Activated CD4-positive, alpha-beta memory T cell treated with anti-CD3 and anti-CD28 coated beads, Interleukin-2, amount 10 ng/mL, durations not matched to agents 7 days and 5 days (primary cell): ENCODE measurements at regions not wholly inside any gene's neighbourhood (a gene's known extent, or its start where the extent isn't known, plus 50 kb on each side); places are given as distances from the start of the nearest gene placed in this dataset.

Experiments
- CTCF ChIA-PET: fragments of 350-600 bp; sonication (Branson Sonifier 250); formaldehyde crosslinking; loops from one replicate; lab custom pipeline; 2021; ENCODE audit warnings: antibody characterized with exemption, inconsistent platforms; lab: Charles Lee
- POLR2A ChIA-PET: fragments of 350-600 bp; sonication (Branson Sonifier 250); formaldehyde crosslinking; loops from one replicate; lab custom pipeline; 2021; ENCODE audit warnings: antibody characterized with exemption; lab: Charles Lee
- DNase-seq: peaks from one replicate; pipeline ENCODE4 v3.0.0-alpha.2; 2020
- H3K27ac Mint-ChIP-seq: one replicate; pipeline ENCODE4 v1.8.0; 2021; ENCODE audit warnings: mild to moderate bottlenecking, mixed read lengths
- H3K27me3 Mint-ChIP-seq: one replicate; pipeline ENCODE4 v1.8.0; 2021; ENCODE audit warnings: mixed read lengths
- H3K36me3 Mint-ChIP-seq: one replicate; pipeline ENCODE4 v1.8.0; 2021; ENCODE audit warnings: low read depth, mixed read lengths
- H3K4me1 Mint-ChIP-seq: one replicate; pipeline ENCODE4 v1.8.0; 2021; ENCODE audit warnings: mixed read lengths
- H3K4me3 Mint-ChIP-seq: one replicate; pipeline ENCODE4 v1.8.0; 2021; ENCODE audit warnings: mild to moderate bottlenecking, mixed read lengths
- H3K9me3 Mint-ChIP-seq: one replicate; pipeline ENCODE4 v1.8.0; 2021; ENCODE audit warnings: mixed read lengths

DNA sequence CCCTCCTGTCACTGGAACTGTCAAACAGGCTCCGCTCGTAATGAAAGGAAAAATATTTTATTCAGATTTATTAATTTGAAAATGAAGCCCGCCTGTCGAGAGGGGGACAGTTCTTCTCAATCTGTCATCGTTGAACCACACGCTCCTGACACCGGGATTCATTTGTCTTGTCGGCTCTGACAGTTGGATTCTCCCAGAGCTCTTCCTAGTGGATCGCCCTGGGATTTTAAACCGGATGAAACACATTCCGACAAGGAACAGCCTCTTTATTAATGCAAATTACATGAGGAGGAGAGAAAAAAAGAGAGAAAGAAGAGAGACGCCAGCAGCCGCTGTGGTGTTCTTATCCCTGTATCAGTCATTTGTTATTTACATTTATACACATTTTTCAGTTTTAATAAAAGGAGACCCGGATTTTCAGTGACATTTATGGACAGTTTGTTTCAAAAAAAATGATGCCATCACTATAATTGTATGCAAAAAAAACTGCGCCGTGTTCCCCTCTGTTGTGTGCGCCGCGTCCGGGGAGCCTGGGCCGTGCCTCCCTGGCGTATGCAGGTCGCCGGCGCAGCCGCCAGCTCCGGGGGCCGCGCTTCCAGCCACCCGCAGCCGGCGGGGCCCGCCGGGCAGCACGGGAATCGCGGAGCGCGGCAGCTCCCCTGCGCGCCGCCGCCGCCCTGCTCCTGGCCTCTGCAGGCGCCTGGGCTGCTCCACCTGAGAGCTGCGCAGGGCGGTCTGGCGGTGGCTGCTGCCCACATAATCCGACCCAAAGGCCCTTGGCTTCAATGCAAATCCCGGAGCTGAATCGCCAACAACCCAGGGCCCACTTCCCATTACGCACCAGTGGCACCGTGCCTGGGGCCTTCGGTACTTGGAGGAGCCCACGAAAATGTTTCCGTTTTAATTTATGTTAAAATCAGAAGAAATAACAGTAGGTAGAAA, 237.9 kb upstream of the PBX1 start:
- Mint-ChIP-seq H3K27me3 (no peaks in the 10 kb centered on the region), H3K4me1 (no peaks in the 10 kb centered on the region), H3K4me3 (no peak overlapping the region), H3K36me3 (no peaks in the 10 kb centered on the region), H3K27ac (no peak overlapping the region), H3K9me3 (no peaks in the 10 kb centered on the region)
- ChIA-PET POLR2A (no interaction called here), CTCF (no interaction called here)
- DNase-seq = no peak

DNA sequence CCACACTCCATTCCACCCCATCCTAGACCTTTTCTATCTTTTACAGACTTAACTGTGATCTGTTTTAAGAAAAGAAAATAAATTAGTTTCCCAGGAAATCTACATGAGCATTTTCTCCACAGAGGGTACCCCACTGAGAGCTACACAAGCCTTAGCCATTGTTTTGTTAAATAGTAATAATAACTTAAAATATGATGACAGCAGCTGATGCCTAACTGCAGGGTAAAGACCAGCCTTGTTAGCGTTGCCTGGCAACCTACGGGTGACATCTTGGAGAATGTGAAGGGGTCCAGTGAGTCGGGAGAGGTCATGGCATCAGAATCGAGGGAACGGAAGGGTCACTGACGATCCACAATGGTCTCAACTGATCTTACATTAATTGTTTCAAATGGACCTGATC, 233.2 kb upstream of the PBX1 start:
- Mint-ChIP-seq H3K36me3 (no peaks in the 10 kb centered on the region), H3K4me3 (no peak overlapping the region), H3K9me3 (peaks cover 6% of the 10 kb centered on the region), H3K4me1 (no peaks in the 10 kb centered on the region), H3K27me3 (no peaks in the 10 kb centered on the region), H3K27ac (no peak overlapping the region)
- DNase-seq = no peak
- POLR2A ChIA-PET = no interaction called here
- CTCF ChIA-PET = no interaction called here

DNA sequence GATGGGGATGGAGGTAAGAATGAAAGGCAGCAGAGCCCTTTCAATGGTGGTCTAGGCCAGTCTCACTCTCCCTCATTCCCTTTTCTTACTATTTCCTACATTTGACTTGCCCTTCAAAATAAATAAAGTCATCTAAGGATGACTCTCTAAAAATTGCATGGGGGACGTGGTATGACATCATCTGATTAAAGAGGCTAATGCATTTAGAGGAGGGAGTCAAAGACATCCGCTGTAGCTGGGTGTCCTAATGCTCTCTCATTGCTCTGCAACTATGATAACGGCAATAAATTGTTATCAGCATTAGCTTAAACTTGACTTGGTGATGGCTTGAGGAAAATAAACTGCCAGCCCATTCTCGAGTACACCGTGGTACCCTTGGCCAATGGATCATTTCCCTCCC, 225.6 kb upstream of the PBX1 start:
- ChIA-PET CTCF (no interaction called here), POLR2A (no interaction called here)
- no peak overlapping the region for H3K27ac Mint-ChIP-seq
- H3K9me3 Mint-ChIP-seq = peaks cover 16% of the 10 kb centered on the region
- DNase-seq = no peak
- no peak overlapping the region for H3K4me3 Mint-ChIP-seq
- no peaks in the 10 kb centered on the region for H3K36me3 Mint-ChIP-seq
- no peaks in the 10 kb centered on the region for H3K4me1 Mint-ChIP-seq
- no peaks in the 10 kb centered on the region for H3K27me3 Mint-ChIP-seq

DNA sequence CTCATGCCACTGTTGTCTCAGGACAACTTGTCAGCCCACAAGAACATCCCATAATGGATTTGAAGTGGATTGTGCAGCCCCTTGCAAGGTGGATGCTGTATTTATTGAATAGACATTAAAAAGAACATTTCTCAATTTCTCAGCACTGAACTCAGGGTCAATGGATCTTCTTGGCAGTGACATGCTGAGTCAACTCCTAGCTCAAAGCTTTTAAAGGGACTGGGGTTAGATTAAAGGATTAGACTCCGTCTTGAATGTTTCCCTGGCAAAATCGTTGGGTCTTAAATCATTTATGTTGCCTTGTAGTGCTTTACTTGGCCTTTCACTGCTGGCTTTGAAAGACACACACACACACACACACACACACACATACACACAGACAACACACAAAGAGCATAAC, 221.6 kb upstream of the PBX1 start:
- ChIA-PET POLR2A (no interaction called here), CTCF (no interaction called here)
- DNase-seq = no peak
- no peaks in the 10 kb centered on the region for H3K36me3 Mint-ChIP-seq
- H3K9me3 Mint-ChIP-seq = peaks cover 23% of the 10 kb centered on the region
- no peak overlapping the region for H3K27ac Mint-ChIP-seq
- no peaks in the 10 kb centered on the region for H3K4me1 Mint-ChIP-seq
- no peak overlapping the region for H3K4me3 Mint-ChIP-seq
- H3K27me3 Mint-ChIP-seq = no peaks in the 10 kb centered on the region

DNA sequence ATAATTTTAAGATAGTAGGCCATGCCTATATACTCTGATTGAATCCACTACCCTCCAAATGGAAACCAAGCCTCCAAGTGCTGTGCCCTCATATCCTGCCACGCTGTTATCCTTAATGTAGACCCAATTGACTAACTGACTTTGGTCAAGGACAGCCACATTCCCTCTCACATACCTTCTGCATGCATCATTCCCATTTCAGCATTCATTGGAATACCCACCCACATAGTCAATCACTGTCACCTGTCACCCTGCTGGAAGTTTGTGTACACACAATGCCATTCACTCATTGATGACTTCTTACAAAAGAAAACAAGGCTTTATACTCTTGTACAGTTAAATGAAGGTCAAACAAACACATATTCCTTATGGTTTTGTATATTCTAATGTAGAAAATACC, 221.1 kb upstream of the PBX1 start:
- CTCF ChIA-PET = no interaction called here
- Mint-ChIP-seq H3K4me3 (no peak overlapping the region), H3K36me3 (no peaks in the 10 kb centered on the region), H3K4me1 (no peaks in the 10 kb centered on the region), H3K27ac (no peak overlapping the region), H3K9me3 (peaks cover 23% of the 10 kb centered on the region), H3K27me3 (no peaks in the 10 kb centered on the region)
- no peak for DNase-seq
- POLR2A ChIA-PET = no interaction called here

DNA sequence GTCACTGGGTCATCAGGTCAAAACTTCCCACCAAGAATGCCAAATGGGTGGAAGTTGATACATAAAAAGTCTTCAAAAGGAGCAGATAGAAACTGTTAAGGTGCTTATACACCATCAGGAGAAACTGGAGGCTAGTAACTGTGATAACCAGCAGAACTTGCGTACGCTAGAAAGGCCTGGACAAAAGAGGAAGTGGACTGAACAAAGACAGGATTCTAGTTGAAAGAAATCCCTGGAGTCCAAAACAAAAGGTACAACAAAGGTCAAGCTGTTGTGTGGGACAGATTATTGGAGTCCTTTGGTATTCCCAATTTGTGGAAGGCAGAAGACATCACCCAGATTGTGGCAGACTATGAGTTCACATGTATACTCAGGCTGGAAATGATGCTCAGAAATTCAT, 215.8 kb upstream of the PBX1 start:
- CTCF ChIA-PET = no interaction called here
- H3K36me3 Mint-ChIP-seq = no peaks in the 10 kb centered on the region
- no peak for DNase-seq
- H3K27me3 Mint-ChIP-seq = no peaks in the 10 kb centered on the region
- POLR2A ChIA-PET = no interaction called here
- no peaks in the 10 kb centered on the region for H3K4me1 Mint-ChIP-seq
- H3K4me3 Mint-ChIP-seq = no peak overlapping the region
- H3K9me3 Mint-ChIP-seq = peaks cover 27% of the 10 kb centered on the region
- H3K27ac Mint-ChIP-seq = no peak overlapping the region

- H3K4me3 Mint-ChIP-seq = no peak overlapping the region
- ChIA-PET CTCF (no interaction called here), POLR2A (no interaction called here)
- no peaks in the 10 kb centered on the region for H3K27me3 Mint-ChIP-seq
- H3K36me3 Mint-ChIP-seq = no peaks in the 10 kb centered on the region
- H3K9me3 Mint-ChIP-seq = peaks cover 31% of the 10 kb centered on the region
- no peak overlapping the region for H3K27ac Mint-ChIP-seq
- no peaks in the 10 kb centered on the region for H3K4me1 Mint-ChIP-seq
- DNase-seq = no peak
Observed at GRCh38 chr1:164347980-164348379, 211.0 kb upstream of the PBX1 start.

- Mint-ChIP-seq H3K27me3 (no peaks in the 10 kb centered on the region), H3K4me1 (no peaks in the 10 kb centered on the region), H3K4me3 (no peak overlapping the region), H3K27ac (no peak overlapping the region), H3K36me3 (no peaks in the 10 kb centered on the region), H3K9me3 (peaks cover 4% of the 10 kb centered on the region)
- ChIA-PET CTCF (no interaction called here), POLR2A (no interaction called here)
- DNase-seq = no peak
Observed at GRCh38 chr1:164356511-164356910, 202.5 kb upstream of the PBX1 start.

DNA sequence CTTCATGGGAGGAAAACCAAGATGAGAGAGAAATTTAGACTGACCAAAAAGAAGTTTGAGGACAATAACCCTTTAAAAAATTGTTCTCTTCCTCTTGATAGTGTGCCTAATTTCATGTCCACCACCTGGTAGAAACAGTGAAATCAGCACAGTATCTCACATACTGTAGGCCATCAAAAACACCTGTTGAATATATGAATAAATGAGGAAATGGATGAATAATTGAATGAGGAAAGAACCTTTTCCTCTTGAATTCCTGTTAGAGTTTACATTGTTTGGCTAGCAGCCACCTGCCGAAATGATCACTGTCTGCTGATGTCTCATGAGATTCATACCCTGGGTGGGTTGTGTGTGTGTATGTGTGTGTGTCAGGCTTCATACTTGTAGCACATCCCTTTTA, 198.7 kb upstream of the PBX1 start:
- Mint-ChIP-seq H3K4me3 (no peak overlapping the region), H3K4me1 (no peaks in the 10 kb centered on the region), H3K27ac (no peak overlapping the region), H3K27me3 (no peaks in the 10 kb centered on the region), H3K36me3 (no peaks in the 10 kb centered on the region), H3K9me3 (peaks cover 7% of the 10 kb centered on the region)
- ChIA-PET POLR2A (no interaction called here), CTCF (no interaction called here)
- no peak for DNase-seq

GRCh38 chr1:164361927-164362326, 197.1 kb upstream of the PBX1 start:
- Mint-ChIP-seq H3K4me1 (no peaks in the 10 kb centered on the region), H3K36me3 (no peaks in the 10 kb centered on the region), H3K27ac (no peak overlapping the region), H3K4me3 (no peak overlapping the region), H3K9me3 (peaks cover 8% of the 10 kb centered on the region), H3K27me3 (no peaks in the 10 kb centered on the region)
- no peak for DNase-seq
- CTCF ChIA-PET = no interaction called here
- POLR2A ChIA-PET = no interaction called here

DNA sequence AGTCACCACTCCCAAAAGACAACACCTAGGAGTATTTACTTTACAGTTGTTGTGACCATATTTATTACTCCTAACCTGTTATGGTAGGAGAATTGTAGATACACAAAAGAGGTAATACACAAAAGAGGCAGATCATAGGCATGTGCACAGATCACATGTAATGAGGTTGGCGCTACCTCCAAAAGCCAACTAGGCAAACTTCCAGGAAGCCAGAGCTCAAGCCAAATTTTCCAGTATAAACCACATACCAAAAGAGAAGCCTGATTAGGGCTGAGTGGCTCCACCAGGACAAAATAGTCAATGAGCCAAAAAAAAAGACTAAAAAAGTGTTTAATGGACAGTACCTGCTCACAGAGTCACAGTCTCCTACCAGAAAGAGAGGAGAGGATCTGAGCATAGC, 195.0 kb upstream of the PBX1 start:
- H3K4me3 Mint-ChIP-seq = no peak overlapping the region
- no peaks in the 10 kb centered on the region for H3K36me3 Mint-ChIP-seq
- no peak overlapping the region for H3K27ac Mint-ChIP-seq
- no peak for DNase-seq
- H3K9me3 Mint-ChIP-seq = peaks cover 14% of the 10 kb centered on the region
- no peaks in the 10 kb centered on the region for H3K27me3 Mint-ChIP-seq
- H3K4me1 Mint-ChIP-seq = no peaks in the 10 kb centered on the region
- POLR2A ChIA-PET = no interaction called here
- CTCF ChIA-PET = no interaction called here

- Mint-ChIP-seq H3K4me3 (no peak overlapping the region), H3K27me3 (no peaks in the 10 kb centered on the region), H3K4me1 (no peaks in the 10 kb centered on the region), H3K36me3 (no peaks in the 10 kb centered on the region), H3K9me3 (peaks cover 14% of the 10 kb centered on the region), H3K27ac (no peak overlapping the region)
- no peak for DNase-seq
- ChIA-PET POLR2A (no interaction called here), CTCF (no interaction called here)
Observed at GRCh38 chr1:164366014-164366413, 193.0 kb upstream of the PBX1 start.

DNA sequence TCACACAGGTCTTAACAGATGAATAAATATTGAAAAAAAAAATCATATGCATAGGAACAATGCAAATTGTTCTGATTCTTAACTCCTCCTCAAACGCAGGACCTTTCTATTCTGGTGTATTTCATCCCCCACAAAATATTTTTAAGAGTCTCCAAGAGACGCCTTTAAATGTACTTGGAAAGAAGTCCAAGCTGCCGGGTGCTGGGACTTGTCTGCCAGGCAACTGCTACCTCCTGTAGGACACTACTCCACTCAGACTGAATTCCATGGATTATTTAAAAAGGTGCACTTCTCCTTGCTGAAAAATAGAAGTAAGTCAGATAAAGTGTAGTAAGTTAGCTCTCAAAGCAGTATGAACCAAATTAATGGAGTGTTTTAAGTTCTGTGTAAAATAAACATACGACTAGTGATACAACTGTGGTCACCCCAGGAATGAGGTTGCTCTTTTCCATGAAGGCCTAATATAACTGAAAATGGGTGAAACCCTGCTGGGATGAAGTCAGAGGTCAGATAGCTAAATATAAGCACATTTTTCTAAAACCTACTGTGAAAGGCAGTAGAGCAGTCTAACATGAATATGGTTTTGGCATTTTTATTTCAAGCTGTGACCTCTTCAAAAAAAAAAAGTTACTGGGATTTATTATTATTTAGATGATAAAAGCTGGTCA, 189.2 kb upstream of the PBX1 start:
- Mint-ChIP-seq H3K27ac (no peak overlapping the region), H3K4me1 (no peaks in the 10 kb centered on the region), H3K9me3 (peaks cover 12% of the 10 kb centered on the region), H3K36me3 (no peaks in the 10 kb centered on the region), H3K4me3 (no peak overlapping the region), H3K27me3 (no peaks in the 10 kb centered on the region)
- ChIA-PET POLR2A (no interaction called here), CTCF (no interaction called here)
- no peak for DNase-seq

DNA sequence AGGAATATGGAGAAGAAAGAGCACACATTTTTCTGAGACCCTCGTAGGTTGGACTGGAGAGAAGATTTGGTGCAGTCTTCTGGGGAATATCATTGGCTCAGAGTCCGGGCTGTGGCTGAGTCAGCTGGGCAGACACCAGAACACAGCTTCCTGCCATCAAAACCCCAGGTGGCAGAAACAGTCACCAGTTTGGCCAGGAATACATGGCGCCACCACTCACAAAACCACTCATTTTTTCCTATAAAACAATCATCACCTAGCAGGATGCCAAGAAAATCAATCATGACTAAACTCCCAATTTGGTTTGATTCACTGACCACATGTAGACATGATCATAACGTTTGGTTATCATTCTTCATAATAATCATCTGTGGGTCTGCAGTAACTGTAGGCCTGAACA, 178.1 kb upstream of the PBX1 start:
- POLR2A ChIA-PET = no interaction called here
- Mint-ChIP-seq H3K36me3 (no peaks in the 10 kb centered on the region), H3K27ac (no peak overlapping the region), H3K27me3 (no peaks in the 10 kb centered on the region), H3K9me3 (peaks cover 9% of the 10 kb centered on the region), H3K4me3 (no peak overlapping the region), H3K4me1 (no peaks in the 10 kb centered on the region)
- no peak for DNase-seq
- CTCF ChIA-PET = no interaction called here
